Astrocyte (in vitro differentiated cells and primary cell): ENCODE measurements at regions not wholly inside any gene's neighbourhood (a gene's known extent, or its start where the extent isn't known, plus 50 kb on each side); places are given as distances from the start of the nearest gene placed in this dataset.

Experiments used
- DNase-seq: peaks from one replicate; pipeline ENCODE4 v3.0.0-alpha.2; 2010; ENCODE audit warnings: low read depth
- FAIRE-seq: peaks from 2 replicates; lab custom pipeline; 2011; peaks lifted over from hg19 to GRCh38; lab: Jason Lieb, UNC
- H2AFZ ChIP-seq: 2 replicates; pipeline ENCODE4 v1.6.0; 2012; ENCODE audit warnings: low read depth, low read length, inconsistent platforms
- H3K27ac ChIP-seq: 2 replicates; pipeline ENCODE4 v1.5.1; 2011; ENCODE audit warnings: low read depth, low read length, inconsistent platforms
- H3K27me3 ChIP-seq: 2 replicates; pipeline ENCODE4 v1.6.0; 2011; ENCODE audit warnings: low read length, inconsistent platforms; ENCODE audit not compliant: insufficient read depth
- H3K36me3 ChIP-seq: 2 replicates; pipeline ENCODE4 v1.5.1; 2011; ENCODE audit warnings: low read length, inconsistent platforms; ENCODE audit not compliant: insufficient read depth
- H3K4me1 ChIP-seq: 2 replicates; pipeline ENCODE4 v1.5.1; 2011; ENCODE audit warnings: low read length, inconsistent platforms; ENCODE audit not compliant: insufficient read depth
- H3K4me2 ChIP-seq: 2 replicates; pipeline ENCODE4 v1.6.0; 2012; ENCODE audit warnings: low read length, inconsistent platforms
- H3K4me3 ChIP-seq: 2 replicates; pipeline ENCODE4 v1.5.1; 2011; ENCODE audit warnings: low read depth, mild to moderate bottlenecking, low read length, inconsistent platforms; ENCODE audit not compliant: insufficient read depth
- H3K79me2 ChIP-seq: 2 replicates; pipeline ENCODE4 v1.6.0; 2012; ENCODE audit warnings: mild to moderate bottlenecking, low read length, inconsistent platforms; ENCODE audit not compliant: insufficient read depth
- H3K9ac ChIP-seq: 2 replicates; pipeline ENCODE4 v1.6.0; 2012; ENCODE audit warnings: mild to moderate bottlenecking, low read length, inconsistent platforms
- H3K9me3 ChIP-seq: 2 replicates; pipeline ENCODE4 v1.5.1; 2012; ENCODE audit warnings: low read depth, mild to moderate bottlenecking, low read length, inconsistent platforms; ENCODE audit not compliant: insufficient read depth
- H4K20me1 ChIP-seq: 2 replicates; pipeline ENCODE4 v1.6.0; 2012; ENCODE audit warnings: low read length, inconsistent platforms; ENCODE audit not compliant: insufficient read depth
- H3K27ac Mint-ChIP-seq: one replicate; pipeline ENCODE4 v1.8.0; 2021; ENCODE audit warnings: mild to moderate bottlenecking, mixed read lengths; ENCODE audit not compliant: unreplicated experiment
- H3K27me3 Mint-ChIP-seq: one replicate; pipeline ENCODE4 v1.8.0; 2021; ENCODE audit warnings: low read depth, mixed read lengths; ENCODE audit not compliant: unreplicated experiment
- H3K36me3 Mint-ChIP-seq: one replicate; pipeline ENCODE4 v1.8.0; 2021; ENCODE audit warnings: low read depth, mixed read lengths; ENCODE audit not compliant: unreplicated experiment
- H3K4me1 Mint-ChIP-seq: one replicate; pipeline ENCODE4 v1.8.0; 2021; ENCODE audit warnings: low read depth, mixed read lengths; ENCODE audit not compliant: unreplicated experiment
- H3K4me3 Mint-ChIP-seq: one replicate; pipeline ENCODE4 v1.8.0; 2021; ENCODE audit warnings: mild to moderate bottlenecking, moderate library complexity, mixed read lengths; ENCODE audit not compliant: unreplicated experiment
- H3K9me3 Mint-ChIP-seq: one replicate; pipeline ENCODE4 v1.8.0; 2021; ENCODE audit warnings: mild to moderate bottlenecking, mixed read lengths; ENCODE audit not compliant: unreplicated experiment
- CTCF ChIP-seq: IDR thresholded peaks from 2 replicates; pipeline ENCODE4 v1.5.1; 2011; ENCODE audit warnings: low read depth, mild to moderate bottlenecking, inconsistent platforms, low read length, moderate library complexity; ENCODE audit not compliant: insufficient read depth
- EZH2 ChIP-seq: IDR thresholded peaks from 2 replicates; pipeline ENCODE4 v1.6.1; 2012; ENCODE audit warnings: mild to moderate bottlenecking, low read length, inconsistent platforms; ENCODE audit not compliant: insufficient read depth

- Histone ChIP-seq H4K20me1 (no peaks in the 10 kb centered on the region), H3K27ac (no peak overlapping the region), H2AFZ (no peak overlapping the region), H3K4me2 (no peak overlapping the region), H3K4me1 (no peaks in the 10 kb centered on the region), H3K9me3 (no peaks in the 10 kb centered on the region), H3K9ac (no peak overlapping the region), H3K36me3 (no peaks in the 10 kb centered on the region), H3K4me3 (no peak overlapping the region), H3K79me2 (no peaks in the 10 kb centered on the region), H3K27me3 (no peaks in the 10 kb centered on the region)
- FAIRE-seq (no peak), DNase-seq (no peak)
- H3K36me3 Mint-ChIP-seq: no peaks in the 10 kb centered on the region
- H3K27ac Mint-ChIP-seq: no peak overlapping the region
- no peak overlapping the region for H3K4me3 Mint-ChIP-seq
- TF ChIP-seq EZH2 (no peak), CTCF (no peak)
- peaks cover 2% of the 10 kb centered on the region for H3K4me1 Mint-ChIP-seq
- H3K9me3 Mint-ChIP-seq: peaks cover 4% of the 10 kb centered on the region
- H3K27me3 Mint-ChIP-seq: peaks cover 3% of the 10 kb centered on the region
Observed at GRCh38 chr1:69201716-69202115, 366.0 kb upstream of the LRRC7 start.

GRCh38 chr1:69203166-69203565 lies 364.6 kb upstream of the LRRC7 start:
- H3K4me3 Mint-ChIP-seq: no peak overlapping the region
- no peak for TF ChIP-seq CTCF
- no peak for TF ChIP-seq EZH2
- no peak overlapping the region for H3K27ac ChIP-seq
- no peak overlapping the region for H2AFZ ChIP-seq
- H3K4me1 Mint-ChIP-seq: no peaks in the 10 kb centered on the region
- H3K4me2 ChIP-seq: no peak overlapping the region
- H3K9me3 ChIP-seq: no peaks in the 10 kb centered on the region
- H3K27ac Mint-ChIP-seq: no peak overlapping the region
- peaks cover 3% of the 10 kb centered on the region for H3K27me3 Mint-ChIP-seq
- H3K4me1 ChIP-seq: no peaks in the 10 kb centered on the region
- no peaks in the 10 kb centered on the region for H3K36me3 Mint-ChIP-seq
- DNase-seq: no peak
- no peak overlapping the region for H3K9ac ChIP-seq
- H3K27me3 ChIP-seq: no peaks in the 10 kb centered on the region
- no peaks in the 10 kb centered on the region for H3K79me2 ChIP-seq
- H4K20me1 ChIP-seq: no peaks in the 10 kb centered on the region
- FAIRE-seq: no peak
- H3K4me3 ChIP-seq: no peak overlapping the region
- H3K9me3 Mint-ChIP-seq: peaks cover 4% of the 10 kb centered on the region
- no peaks in the 10 kb centered on the region for H3K36me3 ChIP-seq

GRCh38 chr1:69213644-69214043 lies 354.1 kb upstream of the LRRC7 start:
- Histone ChIP-seq H3K27ac (no peak overlapping the region), H3K4me1 (no peaks in the 10 kb centered on the region), H3K9me3 (no peaks in the 10 kb centered on the region), H2AFZ (no peak overlapping the region), H3K79me2 (no peaks in the 10 kb centered on the region), H3K9ac (no peak overlapping the region), H3K27me3 (no peaks in the 10 kb centered on the region), H4K20me1 (no peaks in the 10 kb centered on the region), H3K4me2 (no peak overlapping the region), H3K4me3 (no peak overlapping the region), H3K36me3 (no peaks in the 10 kb centered on the region)
- no peaks in the 10 kb centered on the region for H3K36me3 Mint-ChIP-seq
- no peaks in the 10 kb centered on the region for H3K4me1 Mint-ChIP-seq
- H3K27me3 Mint-ChIP-seq: no peaks in the 10 kb centered on the region
- FAIRE-seq (no peak), DNase-seq (no peak)
- H3K9me3 Mint-ChIP-seq: no peaks in the 10 kb centered on the region
- H3K4me3 Mint-ChIP-seq: no peak overlapping the region
- H3K27ac Mint-ChIP-seq: no peak overlapping the region
- TF ChIP-seq EZH2 (no peak), CTCF (no peak)
